ENCODE measurements at regions not wholly inside any gene's neighbourhood (a gene's known extent, or its start where the extent isn't known, plus 50 kb on each side); places are given as distances from the start of the nearest gene placed in this dataset.

DNA sequence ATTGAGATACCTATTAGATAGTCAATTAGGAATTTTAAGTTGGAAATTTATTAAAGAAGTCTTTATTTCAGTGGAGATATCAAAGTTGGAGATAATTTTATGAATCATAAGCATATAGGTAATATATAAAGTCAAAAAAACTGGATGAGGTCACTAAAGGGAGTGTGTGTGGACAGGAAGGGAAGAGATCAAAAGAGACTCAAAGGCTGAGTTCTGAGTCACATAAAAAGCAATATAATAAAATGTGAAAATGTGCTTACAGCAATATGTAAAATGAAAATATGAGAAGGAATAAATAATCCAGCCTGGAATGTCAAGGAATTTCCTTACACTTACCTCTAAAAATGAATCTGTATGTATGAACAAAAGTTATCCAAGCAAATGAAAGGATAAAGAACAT is 583.3 kb upstream of the SORCS1 start:
- Histone ChIP-seq H3K27ac (ENCODE audit: low read depth, low read length) (no peak overlapping the region), H3K4me2 (ENCODE audit: low read depth, low read length, poor library complexity, severe bottlenecking) (no peak overlapping the region), H4K20me1 (ENCODE audit: low read depth, low read length) (no peaks in the 10 kb centered on the region), H3K9me3 (ENCODE audit: insufficient read depth, low read length) (no peaks in the 10 kb centered on the region), H3K79me2 (ENCODE audit: insufficient read depth, low read length) (no peaks in the 10 kb centered on the region), H2AFZ (ENCODE audit: low read depth, low read length, severe bottlenecking) (no peak overlapping the region), H3F3A (ENCODE audit: insufficient read depth) (no peaks in the 10 kb centered on the region), H3K27me3 (ENCODE audit: low read length) (no peaks in the 10 kb centered on the region), H3K9me2 (replicated peaks; ENCODE audit: insufficient read depth, low read length) (no peaks in the 10 kb centered on the region), H3K4me3 (ENCODE audit: insufficient read depth, low read length, poor library complexity, severe bottlenecking) (no peak overlapping the region), H3K36me3 (ENCODE audit: low read length) (no peaks in the 10 kb centered on the region), H3K9ac (ENCODE audit: low read length) (no peak overlapping the region)
- TF ChIP-seq, protein P1, sequence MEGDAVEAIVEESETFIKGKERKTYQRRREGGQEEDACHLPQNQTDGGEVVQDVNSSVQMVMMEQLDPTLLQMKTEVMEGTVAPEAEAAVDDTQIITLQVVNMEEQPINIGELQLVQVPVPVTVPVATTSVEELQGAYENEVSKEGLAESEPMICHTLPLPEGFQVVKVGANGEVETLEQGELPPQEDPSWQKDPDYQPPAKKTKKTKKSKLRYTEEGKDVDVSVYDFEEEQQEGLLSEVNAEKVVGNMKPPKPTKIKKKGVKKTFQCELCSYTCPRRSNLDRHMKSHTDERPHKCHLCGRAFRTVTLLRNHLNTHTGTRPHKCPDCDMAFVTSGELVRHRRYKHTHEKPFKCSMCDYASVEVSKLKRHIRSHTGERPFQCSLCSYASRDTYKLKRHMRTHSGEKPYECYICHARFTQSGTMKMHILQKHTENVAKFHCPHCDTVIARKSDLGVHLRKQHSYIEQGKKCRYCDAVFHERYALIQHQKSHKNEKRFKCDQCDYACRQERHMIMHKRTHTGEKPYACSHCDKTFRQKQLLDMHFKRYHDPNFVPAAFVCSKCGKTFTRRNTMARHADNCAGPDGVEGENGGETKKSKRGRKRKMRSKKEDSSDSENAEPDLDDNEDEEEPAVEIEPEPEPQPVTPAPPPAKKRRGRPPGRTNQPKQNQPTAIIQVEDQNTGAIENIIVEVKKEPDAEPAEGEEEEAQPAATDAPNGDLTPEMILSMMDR (IDR thresholded peaks at IDR 0.05; ENCODE audit: insufficient read depth, low read length, poor library complexity, severe bottlenecking), result no peak
- no peak for TF ChIP-seq EZH2phosphoT487 (conservative IDR thresholded peaks at IDR 0.05; ENCODE audit: low read length)

GRCh38 chr10:107741971-107742370 is 577.5 kb upstream of the SORCS1 start:
- Histone ChIP-seq H3F3A (ENCODE audit: insufficient read depth) (no peaks in the 10 kb centered on the region), H3K9me3 (ENCODE audit: insufficient read depth, low read length) (no peaks in the 10 kb centered on the region)

DNA sequence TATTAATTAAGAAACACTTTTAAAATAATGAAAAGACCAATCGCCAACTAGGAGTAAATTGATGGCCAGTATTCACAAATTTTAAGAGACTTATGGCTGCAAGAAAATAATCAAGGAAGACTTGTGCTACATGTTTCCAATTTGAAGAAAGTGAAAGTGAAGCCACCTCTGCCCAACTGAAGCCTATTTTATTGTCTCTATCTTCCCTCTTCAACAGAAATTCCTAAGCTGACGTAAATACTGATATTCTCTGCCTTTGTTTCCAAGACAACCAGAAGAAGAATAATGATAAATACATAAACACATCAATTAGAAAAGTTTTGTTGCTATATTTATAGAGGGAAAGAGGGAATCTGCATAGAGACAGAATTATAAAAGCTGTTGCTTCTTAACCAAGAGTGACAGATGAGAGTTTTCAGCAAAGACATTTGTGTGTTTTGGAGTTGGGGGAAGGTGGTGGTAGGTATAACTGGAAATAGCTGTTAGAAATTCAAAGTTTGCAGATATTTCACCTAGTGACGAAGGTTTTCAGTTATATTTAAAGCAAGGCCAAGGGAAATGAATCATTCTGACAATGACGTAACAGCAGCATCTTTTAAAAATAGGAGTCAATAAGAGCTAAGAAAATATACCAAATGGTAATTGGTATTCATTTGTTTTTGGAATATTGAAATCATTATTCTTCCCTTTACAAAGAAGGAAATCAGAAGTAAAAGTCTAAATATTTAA is 576.6 kb upstream of the SORCS1 start:
- TF ChIP-seq, protein P1 (IDR thresholded peaks at IDR 0.05; ENCODE audit: insufficient read depth, low read length, poor library complexity, severe bottlenecking), result no peak
- no peak for TF ChIP-seq EZH2phosphoT487 (conservative IDR thresholded peaks at IDR 0.05; ENCODE audit: low read length)
- no peak overlapping the region for H2AFZ ChIP-seq (ENCODE audit: low read depth, low read length, severe bottlenecking)
- no peaks in the 10 kb centered on the region for H3K9me2 ChIP-seq (replicated peaks; ENCODE audit: insufficient read depth, low read length)

More at GRCh38 chr10:107741971-107742370, 577.5 kb upstream of the SORCS1 start:
- Histone ChIP-seq H4K20me1 (ENCODE audit: low read depth, low read length) (no peaks in the 10 kb centered on the region), H3K79me2 (ENCODE audit: insufficient read depth, low read length) (no peaks in the 10 kb centered on the region), H3K27me3 (ENCODE audit: low read length) (no peaks in the 10 kb centered on the region), H3K9me2 (replicated peaks; ENCODE audit: insufficient read depth, low read length) (no peaks in the 10 kb centered on the region), H3K36me3 (ENCODE audit: low read length) (no peaks in the 10 kb centered on the region), H3K4me2 (ENCODE audit: low read depth, low read length, poor library complexity, severe bottlenecking) (no peak overlapping the region), H3K9ac (ENCODE audit: low read length) (no peak overlapping the region), H2AFZ (ENCODE audit: low read depth, low read length, severe bottlenecking) (no peak overlapping the region), H3K4me3 (ENCODE audit: insufficient read depth, low read length, poor library complexity, severe bottlenecking) (no peak overlapping the region), H3K27ac (ENCODE audit: low read depth, low read length) (no peak overlapping the region)
- TF ChIP-seq EZH2phosphoT487 (conservative IDR thresholded peaks at IDR 0.05; ENCODE audit: low read length), result no peak
- TF ChIP-seq, protein P1 (IDR thresholded peaks at IDR 0.05; ENCODE audit: insufficient read depth, low read length, poor library complexity, severe bottlenecking), result no peak

More for the DNA sequence above, 576.6 kb upstream of the SORCS1 start:
- no peak overlapping the region for H3K27ac ChIP-seq (ENCODE audit: low read depth, low read length)
- H3K36me3 ChIP-seq (ENCODE audit: low read length), result no peaks in the 10 kb centered on the region
- H3K9ac ChIP-seq (ENCODE audit: low read length), result no peak overlapping the region
- H3F3A ChIP-seq (ENCODE audit: insufficient read depth), result no peaks in the 10 kb centered on the region
- no peak overlapping the region for H3K4me3 ChIP-seq (ENCODE audit: insufficient read depth, low read length, poor library complexity, severe bottlenecking)
- H3K9me3 ChIP-seq (ENCODE audit: insufficient read depth, low read length), result no peaks in the 10 kb centered on the region
- H4K20me1 ChIP-seq (ENCODE audit: low read depth, low read length), result no peaks in the 10 kb centered on the region
- no peaks in the 10 kb centered on the region for H3K79me2 ChIP-seq (ENCODE audit: insufficient read depth, low read length)
- H3K27me3 ChIP-seq (ENCODE audit: low read length), result no peaks in the 10 kb centered on the region
- H3K4me2 ChIP-seq (ENCODE audit: low read depth, low read length, poor library complexity, severe bottlenecking), result no peak overlapping the region
